ENCODE measurements at regions not wholly inside any gene's neighbourhood (a gene's known extent, or its start where the extent isn't known, plus 50 kb on each side); places are given as distances from the start of the nearest gene placed in this dataset.

DNA sequence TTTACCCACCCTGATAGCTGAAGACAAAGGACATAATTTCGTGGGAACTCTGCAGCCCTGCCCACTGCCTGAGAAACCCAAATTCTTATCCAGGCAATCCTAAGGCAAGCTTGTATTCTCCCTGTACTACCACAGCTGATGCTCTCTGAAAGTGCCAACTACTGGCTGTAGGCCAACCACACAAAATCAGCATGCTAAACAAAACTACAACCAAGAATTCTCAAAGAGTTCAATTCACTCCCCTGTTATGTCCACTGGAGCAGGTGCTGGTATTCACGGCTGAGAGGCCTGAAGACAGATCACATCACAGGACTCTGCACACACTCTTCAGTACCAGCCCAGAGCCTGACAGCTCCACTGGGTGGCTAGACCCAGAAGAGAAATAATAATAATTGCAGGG, 375.9 kb upstream of the NDST4 start:
- H3K4me2 ChIP-seq = no peak overlapping the region
- H3F3A ChIP-seq (replicated peaks; ENCODE audit: insufficient read depth) = no peaks in the 10 kb centered on the region
- DNase-seq = no peak
- H3K9me3 ChIP-seq = no peaks in the 10 kb centered on the region
- no peaks in the 10 kb centered on the region for H3K4me1 ChIP-seq (ENCODE audit: control insufficient read depth in 1 of 2, insufficient read depth in 2 of 2, low read depth in 1 of 2, low read length in 1 of 2)
- H2AFZ ChIP-seq (ENCODE audit: low read depth) = no peak overlapping the region
- CTCF ChIA-PET = no interaction called here
- no peaks in the 10 kb centered on the region for H3K36me3 ChIP-seq (replicated peaks in 1 of 2; ENCODE audit: control insufficient read depth in 1 of 2, insufficient read depth in 2 of 2, low read length in 1 of 2)
- no peaks in the 10 kb centered on the region for H3K79me2 ChIP-seq (ENCODE audit: insufficient read depth)
- 8% methylated on average over 2 of the region's 2 CpGs for WGBS (ENCODE audit: low lambda C conversion rate)
- H3K27ac ChIP-seq (ENCODE audit: low read depth in 2 of 2, low read length in 1 of 2) = no peak overlapping the region
- no peaks in the 10 kb centered on the region for H3K9me2 ChIP-seq
- POLR2A ChIA-PET = no interaction called here
- H3K27me3 ChIP-seq (ENCODE audit: insufficient read depth) = no peaks in the 10 kb centered on the region
- no peak overlapping the region for H3K4me3 ChIP-seq (ENCODE audit: low read depth in 2 of 2, low read length in 1 of 2)
- no peak for TF ChIP-seq POLR2AphosphoS5 (IDR thresholded peaks at IDR 0.05; ENCODE audit: low read depth, low read length)
- TF ChIP-seq RXRA (IDR thresholded peaks at IDR 0.05; ENCODE audit: borderline replicate concordance, low read depth) = no peak
- TF ChIP-seq, protein P1, sequence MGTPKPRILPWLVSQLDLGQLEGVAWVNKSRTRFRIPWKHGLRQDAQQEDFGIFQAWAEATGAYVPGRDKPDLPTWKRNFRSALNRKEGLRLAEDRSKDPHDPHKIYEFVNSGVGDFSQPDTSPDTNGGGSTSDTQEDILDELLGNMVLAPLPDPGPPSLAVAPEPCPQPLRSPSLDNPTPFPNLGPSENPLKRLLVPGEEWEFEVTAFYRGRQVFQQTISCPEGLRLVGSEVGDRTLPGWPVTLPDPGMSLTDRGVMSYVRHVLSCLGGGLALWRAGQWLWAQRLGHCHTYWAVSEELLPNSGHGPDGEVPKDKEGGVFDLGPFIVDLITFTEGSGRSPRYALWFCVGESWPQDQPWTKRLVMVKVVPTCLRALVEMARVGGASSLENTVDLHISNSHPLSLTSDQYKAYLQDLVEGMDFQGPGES (IDR thresholded peaks at IDR 0.05; ENCODE audit: low read depth, low read length) = no peak
- no peak for TF ChIP-seq TEAD4 (IDR thresholded peaks at IDR 0.05; ENCODE audit: borderline replicate concordance, insufficient read depth)
- no peak for TF ChIP-seq NFIC (IDR thresholded peaks at IDR 0.05; ENCODE audit: borderline replicate concordance)
- no peak for TF ChIP-seq RFX5 (IDR thresholded peaks at IDR 0.05; ENCODE audit: low read length)
- no peak for TF ChIP-seq FOXJ3 (CRISPR knock-in tag; IDR thresholded peaks at IDR 0.05)
- no peak for TF ChIP-seq NRF1 (IDR thresholded peaks at IDR 0.05; ENCODE audit: low read depth, low read length)
- TF ChIP-seq, protein P2, sequence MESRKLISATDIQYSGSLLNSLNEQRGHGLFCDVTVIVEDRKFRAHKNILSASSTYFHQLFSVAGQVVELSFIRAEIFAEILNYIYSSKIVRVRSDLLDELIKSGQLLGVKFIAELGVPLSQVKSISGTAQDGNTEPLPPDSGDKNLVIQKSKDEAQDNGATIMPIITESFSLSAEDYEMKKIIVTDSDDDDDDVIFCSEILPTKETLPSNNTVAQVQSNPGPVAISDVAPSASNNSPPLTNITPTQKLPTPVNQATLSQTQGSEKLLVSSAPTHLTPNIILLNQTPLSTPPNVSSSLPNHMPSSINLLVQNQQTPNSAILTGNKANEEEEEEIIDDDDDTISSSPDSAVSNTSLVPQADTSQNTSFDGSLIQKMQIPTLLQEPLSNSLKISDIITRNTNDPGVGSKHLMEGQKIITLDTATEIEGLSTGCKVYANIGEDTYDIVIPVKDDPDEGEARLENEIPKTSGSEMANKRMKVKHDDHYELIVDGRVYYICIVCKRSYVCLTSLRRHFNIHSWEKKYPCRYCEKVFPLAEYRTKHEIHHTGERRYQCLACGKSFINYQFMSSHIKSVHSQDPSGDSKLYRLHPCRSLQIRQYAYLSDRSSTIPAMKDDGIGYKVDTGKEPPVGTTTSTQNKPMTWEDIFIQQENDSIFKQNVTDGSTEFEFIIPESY (IDR thresholded peaks at IDR 0.05; ENCODE audit: borderline replicate concordance, low read depth) = no peak
- TF ChIP-seq JUND (IDR thresholded peaks at IDR 0.05) = no peak
- no peak for TF ChIP-seq RAD21 (IDR thresholded peaks at IDR 0.05; ENCODE audit: low read length)
- TF ChIP-seq FOSL2 (IDR thresholded peaks at IDR 0.05; ENCODE audit: borderline replicate concordance, low read depth) = no peak
- TF ChIP-seq EZH2phosphoT487 (IDR thresholded peaks at IDR 0.05; ENCODE audit: borderline replicate concordance, low read depth) = no peak
- TF ChIP-seq RCOR1 (IDR thresholded peaks at IDR 0.05; ENCODE audit: low read length) = no peak
- TF ChIP-seq TAF1 (IDR thresholded peaks at IDR 0.05; ENCODE audit: borderline replicate concordance, low read depth, low read length) = no peak
- TF ChIP-seq, protein P3, sequence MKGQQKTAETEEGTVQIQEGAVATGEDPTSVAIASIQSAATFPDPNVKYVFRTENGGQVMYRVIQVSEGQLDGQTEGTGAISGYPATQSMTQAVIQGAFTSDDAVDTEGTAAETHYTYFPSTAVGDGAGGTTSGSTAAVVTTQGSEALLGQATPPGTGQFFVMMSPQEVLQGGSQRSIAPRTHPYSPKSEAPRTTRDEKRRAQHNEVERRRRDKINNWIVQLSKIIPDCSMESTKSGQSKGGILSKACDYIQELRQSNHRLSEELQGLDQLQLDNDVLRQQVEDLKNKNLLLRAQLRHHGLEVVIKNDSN (IDR thresholded peaks at IDR 0.05; ENCODE audit: borderline replicate concordance, low read depth) = no peak
- no peak for TF ChIP-seq MXI1 (IDR thresholded peaks at IDR 0.05; ENCODE audit: low read depth, low read length)
- no peak for TF ChIP-seq SIN3A (IDR thresholded peaks at IDR 0.05; ENCODE audit: borderline replicate concordance, low read depth, low read length)
- TF ChIP-seq, protein P4, sequence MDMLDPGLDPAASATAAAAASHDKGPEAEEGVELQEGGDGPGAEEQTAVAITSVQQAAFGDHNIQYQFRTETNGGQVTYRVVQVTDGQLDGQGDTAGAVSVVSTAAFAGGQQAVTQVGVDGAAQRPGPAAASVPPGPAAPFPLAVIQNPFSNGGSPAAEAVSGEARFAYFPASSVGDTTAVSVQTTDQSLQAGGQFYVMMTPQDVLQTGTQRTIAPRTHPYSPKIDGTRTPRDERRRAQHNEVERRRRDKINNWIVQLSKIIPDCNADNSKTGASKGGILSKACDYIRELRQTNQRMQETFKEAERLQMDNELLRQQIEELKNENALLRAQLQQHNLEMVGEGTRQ (IDR thresholded peaks at IDR 0.05; ENCODE audit: borderline replicate concordance, low read depth, low read length) = no peak
- TF ChIP-seq, protein P5, sequence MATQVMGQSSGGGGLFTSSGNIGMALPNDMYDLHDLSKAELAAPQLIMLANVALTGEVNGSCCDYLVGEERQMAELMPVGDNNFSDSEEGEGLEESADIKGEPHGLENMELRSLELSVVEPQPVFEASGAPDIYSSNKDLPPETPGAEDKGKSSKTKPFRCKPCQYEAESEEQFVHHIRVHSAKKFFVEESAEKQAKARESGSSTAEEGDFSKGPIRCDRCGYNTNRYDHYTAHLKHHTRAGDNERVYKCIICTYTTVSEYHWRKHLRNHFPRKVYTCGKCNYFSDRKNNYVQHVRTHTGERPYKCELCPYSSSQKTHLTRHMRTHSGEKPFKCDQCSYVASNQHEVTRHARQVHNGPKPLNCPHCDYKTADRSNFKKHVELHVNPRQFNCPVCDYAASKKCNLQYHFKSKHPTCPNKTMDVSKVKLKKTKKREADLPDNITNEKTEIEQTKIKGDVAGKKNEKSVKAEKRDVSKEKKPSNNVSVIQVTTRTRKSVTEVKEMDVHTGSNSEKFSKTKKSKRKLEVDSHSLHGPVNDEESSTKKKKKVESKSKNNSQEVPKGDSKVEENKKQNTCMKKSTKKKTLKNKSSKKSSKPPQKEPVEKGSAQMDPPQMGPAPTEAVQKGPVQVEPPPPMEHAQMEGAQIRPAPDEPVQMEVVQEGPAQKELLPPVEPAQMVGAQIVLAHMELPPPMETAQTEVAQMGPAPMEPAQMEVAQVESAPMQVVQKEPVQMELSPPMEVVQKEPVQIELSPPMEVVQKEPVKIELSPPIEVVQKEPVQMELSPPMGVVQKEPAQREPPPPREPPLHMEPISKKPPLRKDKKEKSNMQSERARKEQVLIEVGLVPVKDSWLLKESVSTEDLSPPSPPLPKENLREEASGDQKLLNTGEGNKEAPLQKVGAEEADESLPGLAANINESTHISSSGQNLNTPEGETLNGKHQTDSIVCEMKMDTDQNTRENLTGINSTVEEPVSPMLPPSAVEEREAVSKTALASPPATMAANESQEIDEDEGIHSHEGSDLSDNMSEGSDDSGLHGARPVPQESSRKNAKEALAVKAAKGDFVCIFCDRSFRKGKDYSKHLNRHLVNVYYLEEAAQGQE (IDR thresholded peaks at IDR 0.05; ENCODE audit: low read depth, low read length) = no peak
- H4K20me1 ChIP-seq (ENCODE audit: insufficient read depth) = no peaks in the 10 kb centered on the region
- no peak overlapping the region for H3K9ac ChIP-seq
